ENCODE measurements at regions not wholly inside any gene's neighbourhood (a gene's known extent, or its start where the extent isn't known, plus 50 kb on each side); places are given as distances from the start of the nearest gene placed in this dataset.

DNA sequence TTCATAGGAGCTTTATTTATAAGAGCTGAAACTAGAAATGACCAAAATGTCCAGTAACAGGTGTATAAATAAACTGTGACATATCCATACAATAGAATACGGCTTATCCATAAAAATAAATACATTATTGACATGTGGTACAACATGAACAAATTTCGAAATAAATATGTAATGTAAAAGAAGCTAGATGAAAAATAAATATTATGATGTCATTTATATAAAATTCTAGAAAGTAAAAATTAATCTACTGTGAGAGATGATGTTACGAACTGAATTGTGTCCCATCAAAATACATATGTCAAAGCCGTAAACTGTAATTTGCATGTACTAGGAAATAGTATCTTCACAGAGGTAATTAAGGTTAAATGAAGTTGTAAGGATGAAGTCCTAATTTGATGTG, 1104.9 kb downstream of the NSUN3 start:
- no peak for DNase-seq
- intact Hi-C loops (cut with DNase I; ENCODE audit: low total_unique reads): no loop called here
- Histone ChIP-seq H3K27me3 (no peaks in the 10 kb centered on the region), H3K27ac (no peak overlapping the region), H3K4me3 (no peak overlapping the region), H3K9me3 (no peaks in the 10 kb centered on the region), H3K4me1 (no peaks in the 10 kb centered on the region), H3K36me3 (no peaks in the 10 kb centered on the region)
- 80 to 82% methylated on average over 4 of the region's 4 CpGs for WGBS, 2 donors (ENCODE audit: low coverage in 1 of 2)
- TF ChIP-seq CTCF (IDR thresholded peaks at IDR 0.05) (no peak), POLR2A (IDR thresholded peaks at IDR 0.05) (no peak), POLR2AphosphoS5 (IDR thresholded peaks at IDR 0.05) (no peak), EP300 (IDR thresholded peaks at IDR 0.05; ENCODE audit: low read depth) (no peak)
- in situ Hi-C loops (cut with MboI; ENCODE audit: low pct_ligation_motif_present in 1 of 4, low pct_unique_long_range_greater_than_20kb in 1 of 4, low sequenced_read_pairs in 3 of 4): no loop called here

DNA sequence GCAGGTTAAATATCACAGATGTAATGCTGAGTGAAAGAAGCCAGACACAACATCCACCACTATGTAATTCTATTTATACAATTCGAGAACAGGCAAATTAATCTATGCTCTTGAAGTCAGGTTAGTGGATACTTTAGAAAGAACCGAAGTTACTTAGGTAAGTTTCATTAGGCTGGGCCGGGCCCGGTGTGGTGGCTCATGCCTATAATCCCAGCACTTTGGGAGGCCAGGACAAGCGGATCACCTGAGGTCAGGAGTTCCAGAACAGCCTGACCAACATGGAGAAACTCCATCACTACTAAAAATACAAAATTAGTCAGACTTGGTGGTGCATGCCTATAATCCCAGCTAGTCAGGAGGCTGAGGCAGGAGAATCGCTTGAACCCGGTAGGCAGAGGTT, 1105.7 kb downstream of the NSUN3 start:
- Histone ChIP-seq H3K36me3 (no peaks in the 10 kb centered on the region), H3K9me3 (no peaks in the 10 kb centered on the region), H3K27ac (no peak overlapping the region), H3K4me3 (no peak overlapping the region), H3K4me1 (no peaks in the 10 kb centered on the region), H3K27me3 (no peaks in the 10 kb centered on the region)
- in situ Hi-C loops (cut with MboI; ENCODE audit: low pct_ligation_motif_present in 1 of 4, low pct_unique_long_range_greater_than_20kb in 1 of 4, low sequenced_read_pairs in 3 of 4) (no loop called here), intact Hi-C loops (cut with DNase I; ENCODE audit: low total_unique reads) (no loop called here)
- 89 to 90% methylated on average over 1 to 7 of the region's 7 CpGs for WGBS, 2 donors (ENCODE audit: low coverage in 1 of 2)
- DNase-seq: no peak
- no peak for TF ChIP-seq CTCF (IDR thresholded peaks at IDR 0.05)
- TF ChIP-seq EP300 (IDR thresholded peaks at IDR 0.05; ENCODE audit: low read depth): no peak
- no peak for TF ChIP-seq POLR2AphosphoS5 (IDR thresholded peaks at IDR 0.05)
- TF ChIP-seq POLR2A (IDR thresholded peaks at IDR 0.05): no peak

DNA sequence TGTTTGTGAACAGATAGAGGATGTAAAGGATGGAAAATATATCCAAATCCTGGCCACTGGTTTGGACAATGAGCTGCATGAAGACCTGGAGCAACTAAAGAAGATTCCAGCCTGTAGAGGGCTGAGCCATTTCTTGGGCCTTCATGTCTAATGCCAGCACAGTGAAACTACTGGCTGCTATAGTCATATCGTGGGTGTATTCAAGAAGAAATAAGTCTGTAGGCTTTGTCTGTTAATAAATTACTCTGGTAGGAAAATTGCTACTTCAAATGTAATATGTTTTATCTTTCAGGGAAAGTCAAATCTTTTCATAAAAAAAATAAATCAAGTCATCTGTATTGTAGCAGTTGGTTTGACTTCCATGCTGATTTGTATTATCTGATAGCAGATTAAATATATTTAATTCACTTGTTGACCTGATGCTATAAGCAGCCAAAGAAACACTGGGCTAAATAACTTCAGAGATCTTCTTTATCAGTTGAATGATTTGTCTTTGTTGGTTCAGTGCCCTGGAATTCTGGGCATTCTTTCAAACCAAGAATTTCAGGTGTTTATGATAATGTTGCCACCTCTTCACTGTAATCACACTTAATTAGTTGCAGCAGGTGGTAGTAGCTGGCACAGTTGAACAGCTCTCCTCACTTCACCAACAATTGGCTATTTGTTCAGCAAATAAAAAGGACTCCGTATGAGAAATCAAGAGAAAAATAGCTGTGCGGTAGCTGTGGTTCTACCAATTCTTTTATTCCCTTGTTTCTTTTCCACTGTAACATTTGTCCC, 1109.5 kb downstream of the NSUN3 start:
- DNase-seq: no peak
- no peaks in the 10 kb centered on the region for H3K4me1 ChIP-seq
- 53 to 65% methylated on average over 3 of the region's 3 CpGs for WGBS, 2 donors (ENCODE audit: low coverage in 1 of 2)
- H3K36me3 ChIP-seq: no peaks in the 10 kb centered on the region
- no peak overlapping the region for H3K27ac ChIP-seq
- intact Hi-C loops (cut with DNase I; ENCODE audit: low total_unique reads): no loop called here
- no peaks in the 10 kb centered on the region for H3K27me3 ChIP-seq
- TF ChIP-seq POLR2A (IDR thresholded peaks at IDR 0.05): no peak
- no peaks in the 10 kb centered on the region for H3K9me3 ChIP-seq
- H3K4me3 ChIP-seq: no peak overlapping the region
- in situ Hi-C loops (cut with MboI; ENCODE audit: low pct_ligation_motif_present in 1 of 4, low pct_unique_long_range_greater_than_20kb in 1 of 4, low sequenced_read_pairs in 3 of 4): no loop called here

GRCh38 chr3:95177096-95177495, 1114.2 kb downstream of the NSUN3 start:
- Histone ChIP-seq H3K4me3 (no peak overlapping the region), H3K4me1 (no peaks in the 10 kb centered on the region), H3K27me3 (no peaks in the 10 kb centered on the region), H3K9me3 (no peaks in the 10 kb centered on the region), H3K36me3 (no peaks in the 10 kb centered on the region), H3K27ac (no peak overlapping the region)
- no peak for TF ChIP-seq POLR2AphosphoS5 (IDR thresholded peaks at IDR 0.05)
- TF ChIP-seq POLR2A (IDR thresholded peaks at IDR 0.05): no peak
- TF ChIP-seq CTCF (IDR thresholded peaks at IDR 0.05): no peak
- no peak for TF ChIP-seq EP300 (IDR thresholded peaks at IDR 0.05; ENCODE audit: low read depth)
- WGBS, 2 donors (ENCODE audit: low coverage in 1 of 2): 64 to 70% methylated on average over 1 to 2 of the region's 2 CpGs
- in situ Hi-C loops (cut with MboI; ENCODE audit: low pct_ligation_motif_present in 1 of 4, low pct_unique_long_range_greater_than_20kb in 1 of 4, low sequenced_read_pairs in 3 of 4) (no loop called here), intact Hi-C loops (cut with DNase I; ENCODE audit: low total_unique reads) (no loop called here)
- no peak for DNase-seq

- DNase-seq: no peak
- Histone ChIP-seq H3K4me3 (no peak overlapping the region), H3K36me3 (no peaks in the 10 kb centered on the region), H3K9me3 (no peaks in the 10 kb centered on the region), H3K4me1 (no peaks in the 10 kb centered on the region), H3K27me3 (no peaks in the 10 kb centered on the region), H3K27ac (no peak overlapping the region)
- intact Hi-C loops (cut with DNase I; ENCODE audit: low total_unique reads) (no loop called here), in situ Hi-C loops (cut with MboI; ENCODE audit: low pct_ligation_motif_present in 1 of 4, low pct_unique_long_range_greater_than_20kb in 1 of 4, low sequenced_read_pairs in 3 of 4) (no loop called here)
- TF ChIP-seq CTCF (IDR thresholded peaks at IDR 0.05) (no peak), POLR2AphosphoS5 (IDR thresholded peaks at IDR 0.05) (no peak), EP300 (IDR thresholded peaks at IDR 0.05; ENCODE audit: low read depth) (no peak), POLR2A (IDR thresholded peaks at IDR 0.05) (no peak)
- 84% methylated on average over 6 of the region's 6 CpGs; no CpG with 5 or more reads in 1 of the 2 donors for WGBS, 2 donors (ENCODE audit: low coverage in 1 of 2)
Measured at GRCh38 chr3:95184038-95184437, 1121.2 kb downstream of the NSUN3 start.

Data from transverse colon (tissue), 4 donors.